Breast epithelium (tissue), 4 donors: ENCODE measurements at regions not wholly inside any gene's neighbourhood (a gene's known extent, or its start where the extent isn't known, plus 50 kb on each side); places are given as distances from the start of the nearest gene placed in this dataset.

Source experiments
- DNase-seq, 2 donors: peaks; one replicate each; pipeline ENCODE4 v3.0.0-alpha.2; 2019; ENCODE audit warnings: low spot score in 2 of 2
- H3K27ac ChIP-seq, 2 donors: fragments of 200-600 bp; sonication (generic) in 1 of 2; one replicate each; pipeline ENCODE4 v1.5.1; 2016 to 2019; ENCODE audit warnings: mild to moderate bottlenecking in 1 of 2
- H3K27me3 ChIP-seq, 2 donors: fragments of 200-600 bp; sonication (generic) in 1 of 2; one replicate each; pipeline versions ENCODE4 v1.5.1 to v1.6.0; 2017 to 2019; ENCODE audit warnings: control low read depth in 1 of 2, mild to moderate bottlenecking in 1 of 2
- H3K36me3 ChIP-seq: fragments of 200-600 bp; one replicate; pipeline ENCODE4 v1.5.1; 2019
- H3K4me1 ChIP-seq, 2 donors: fragments of 200-600 bp; sonication (generic); one replicate each; pipeline ENCODE4 v1.5.1; 2016 to 2019; ENCODE audit warnings: control low read depth in 1 of 2
- H3K4me3 ChIP-seq, 3 donors: fragments of 200-600 bp; sonication (generic); 1 replicate in 2 of 3; 2 replicates in 1 of 3; pipeline ENCODE4 v1.5.1; 2016 to 2019; ENCODE audit warnings: mild to moderate bottlenecking in 3 of 3, moderate library complexity in 2 of 3
- H3K9me3 ChIP-seq, 2 donors: fragments of 200-600 bp; sonication (generic) in 1 of 2; one replicate each; pipeline ENCODE4 v1.5.1; 2016 to 2019; ENCODE audit warnings: control low read depth in 1 of 2
- CTCF ChIP-seq, 3 donors: fragments of 450-650 bp; IDR thresholded peaks; one replicate each; pipeline ENCODE4 v1.5.1; 2016 to 2017; ENCODE audit warnings: antibody characterized with exemption in 3 of 3, mild to moderate bottlenecking in 3 of 3, moderate library complexity in 3 of 3
- POLR2A ChIP-seq: fragments of 450-650 bp; IDR thresholded peaks from one replicate; pipeline ENCODE4 v1.6.1; 2016; ENCODE audit warnings: antibody characterized with exemption, mild to moderate bottlenecking, moderate library complexity
- POLR2AphosphoS5 ChIP-seq, 3 donors: sonication (generic); formaldehyde crosslinking; IDR thresholded peaks; one replicate each; pipeline ENCODE4 v1.6.1; 2017; ENCODE audit warnings: antibody characterized with exemption in 3 of 3
- intact Hi-C: fragments of 100-400 bp; cut with DNase I; formaldehyde crosslinking; loops from one replicate; pipeline ENCODE4 v1.15.1; 2023; ENCODE audit warnings: low total_unique reads

- DNase-seq: no peak
- no peak overlapping the region for H3K27ac ChIP-seq
- no peak overlapping the region for H3K4me3 ChIP-seq
- intact Hi-C loops: no loop called here
- H3K27me3 ChIP-seq: no peaks in the 10 kb centered on the region
- no peaks in the 10 kb centered on the region for H3K9me3 ChIP-seq
- no peaks in the 10 kb centered on the region for H3K36me3 ChIP-seq
- TF ChIP-seq CTCF (IDR thresholded peaks at IDR 0.05) (no peak), POLR2A (no peak), POLR2AphosphoS5 (IDR thresholded peaks at IDR 0.05) (no peak)
- H3K4me1 ChIP-seq: no peaks in the 10 kb centered on the region
Measured at GRCh38 chr2:143946436-143947391, 573.2 kb downstream of the ZEB2 start.

GRCh38 chr2:143942486-143942885, 577.4 kb downstream of the ZEB2 start:
- Histone ChIP-seq H3K4me3 (no peak overlapping the region), H3K9me3 (no peaks in the 10 kb centered on the region), H3K27me3 (peaks cover 0 to 2% of the 10 kb centered on the region in 2 donors), H3K36me3 (no peaks in the 10 kb centered on the region), H3K27ac (no peak overlapping the region), H3K4me1 (no peaks in the 10 kb centered on the region)
- intact Hi-C loops: no loop called here
- TF ChIP-seq CTCF (IDR thresholded peaks at IDR 0.05): no peak
- no peak for DNase-seq

- TF ChIP-seq POLR2AphosphoS5 (IDR thresholded peaks at IDR 0.05) (no peak), POLR2A (no peak), CTCF (IDR thresholded peaks at IDR 0.05) (no peak)
- Histone ChIP-seq H3K36me3 (no peaks in the 10 kb centered on the region), H3K27me3 (peaks cover 0 to 11% of the 10 kb centered on the region in 2 donors), H3K9me3 (no peaks in the 10 kb centered on the region), H3K4me1 (no peaks in the 10 kb centered on the region), H3K4me3 (no peak overlapping the region), H3K27ac (no peak overlapping the region)
- DNase-seq: no peak
- intact Hi-C loops: no loop called here
Measured at GRCh38 chr2:143940720-143941119, 579.2 kb downstream of the ZEB2 start.

GRCh38 chr2:143939626-143940330, 580.1 kb downstream of the ZEB2 start:
- H3K4me1 ChIP-seq: no peaks in the 10 kb centered on the region
- intact Hi-C loops: no loop called here
- H3K36me3 ChIP-seq: no peaks in the 10 kb centered on the region
- H3K9me3 ChIP-seq: no peaks in the 10 kb centered on the region
- no peak overlapping the region for H3K4me3 ChIP-seq
- DNase-seq: no peak
- H3K27ac ChIP-seq: no peak overlapping the region
- TF ChIP-seq POLR2A (no peak), POLR2AphosphoS5 (IDR thresholded peaks at IDR 0.05) (no peak), CTCF (IDR thresholded peaks at IDR 0.05) (no peak)
- peaks cover 0 to 11% of the 10 kb centered on the region in 2 donors for H3K27me3 ChIP-seq
